Neural progenitor cell (in vitro differentiated cells): ENCODE measurements at regions not wholly inside any gene's neighbourhood (a gene's known extent, or its start where the extent isn't known, plus 50 kb on each side); places are given as distances from the start of the nearest gene placed in this dataset.

Experiments used
- DNase-seq: peaks from one replicate; pipeline ENCODE4 v3.0.0-alpha.2; 2016; ENCODE audit warnings: low spot score
- H2AFZ ChIP-seq: fragments of 200-600 bp; sonication (generic); replicated peaks from 2 replicates; pipeline ENCODE4 v1.6.1; 2016; ENCODE audit warnings: antibody characterized with exemption
- H3F3A ChIP-seq: fragments of 200-600 bp; sonication (generic); 2 replicates; pipeline ENCODE4 v1.6.1; 2016; ENCODE audit warnings: antibody characterized with exemption, low read depth
- H3K27ac ChIP-seq: fragments of 200-600 bp; sonication (generic); 2 replicates; pipeline ENCODE4 v1.5.1; 2016; ENCODE audit warnings: mild to moderate bottlenecking
- H3K27me3 ChIP-seq: fragments of 200-600 bp; sonication (generic); 2 replicates; pipeline ENCODE4 v1.6.1; 2016; ENCODE audit warnings: mild to moderate bottlenecking, moderate library complexity
- H3K36me3 ChIP-seq: fragments of 200-600 bp; sonication (generic); 2 replicates; pipeline ENCODE4 v1.5.1; 2016
- H3K4me1 ChIP-seq: fragments of 200-600 bp; sonication (generic); 2 replicates; pipeline ENCODE4 v1.6.1; 2016; ENCODE audit warnings: mixed run types
- H3K4me2 ChIP-seq: fragments of 200-600 bp; sonication (generic); 2 replicates; pipeline ENCODE4 v1.6.1; 2016
- H3K4me3 ChIP-seq: fragments of 200-600 bp; sonication (generic); 2 replicates; pipeline ENCODE4 v1.5.1; 2016
- H3K79me2 ChIP-seq: fragments of 200-600 bp; sonication (generic); 2 replicates; pipeline ENCODE4 v1.6.1; 2016; ENCODE audit warnings: low read depth
- H3K9ac ChIP-seq: fragments of 200-600 bp; sonication (generic); 2 replicates; pipeline ENCODE4 v1.6.1; 2016
- H3K9me3 ChIP-seq: fragments of 200-600 bp; sonication (generic); 2 replicates; pipeline ENCODE4 v1.5.1; 2016; ENCODE audit warnings: low read depth
- H4K20me1 ChIP-seq: fragments of 200-600 bp; sonication (generic); 2 replicates; pipeline ENCODE4 v1.6.1; 2016; ENCODE audit warnings: low read depth
- H3K27ac Mint-ChIP-seq: 3 replicates; pipeline ENCODE4 v1.8.0; 2021; ENCODE audit warnings: mixed read lengths
- H3K27me3 Mint-ChIP-seq: 2 replicates; pipeline ENCODE4 v1.8.0; 2022; ENCODE audit warnings: low read depth, mild to moderate bottlenecking, inconsistent platforms, moderate library complexity, mixed read lengths; ENCODE audit not compliant: insufficient read depth
- H3K36me3 Mint-ChIP-seq: 3 replicates; pipeline ENCODE4 v1.8.0; 2021; ENCODE audit warnings: mixed read lengths
- H3K4me1 Mint-ChIP-seq: 3 replicates; pipeline ENCODE4 v1.8.0; 2021; ENCODE audit warnings: mixed read lengths
- H3K4me3 Mint-ChIP-seq: 3 replicates; pipeline ENCODE4 v1.8.0; 2021; ENCODE audit warnings: mild to moderate bottlenecking, moderate library complexity, mixed read lengths
- H3K9me3 Mint-ChIP-seq: 3 replicates; pipeline ENCODE4 v1.8.0; 2020; ENCODE audit warnings: mixed read lengths
- CTCF ChIP-seq: fragments of 200-600 bp; sonication (generic); IDR thresholded peaks from 2 replicates; pipeline ENCODE4 v1.5.1; 2017; ENCODE audit warnings: antibody characterized with exemption, mild to moderate bottlenecking
- EZH2 ChIP-seq: fragments of 200-600 bp; sonication (generic); IDR thresholded peaks from 2 replicates; pipeline ENCODE4 v1.6.1; 2017; ENCODE audit warnings: antibody characterized with exemption, mild to moderate bottlenecking, moderate library complexity
- EZH2phosphoT487 ChIP-seq: fragments of 200-600 bp; sonication (generic); IDR thresholded peaks from 2 replicates; pipeline ENCODE4 v1.6.1; 2017; ENCODE audit warnings: antibody characterized with exemption

GRCh38 chr11:19577391-19577975, 135.2 kb upstream of the NAV2 start:
- Histone ChIP-seq H3K27ac (no peak overlapping the region), H3K9me3 (no peaks in the 10 kb centered on the region), H3F3A (no peaks in the 10 kb centered on the region), H3K27me3 (no peaks in the 10 kb centered on the region), H2AFZ (peak overlapping the region; percentile 55), H3K4me2 (no peak overlapping the region), H3K36me3 (no peaks in the 10 kb centered on the region), H3K79me2 (no peaks in the 10 kb centered on the region), H3K9ac (no peak overlapping the region), H3K4me3 (no peak overlapping the region), H3K4me1 (peaks cover 19% of the 10 kb centered on the region), H4K20me1 (no peaks in the 10 kb centered on the region)
- H3K27me3 Mint-ChIP-seq, result peaks cover 6% of the 10 kb centered on the region
- no peak for TF ChIP-seq CTCF
- no peak for TF ChIP-seq EZH2phosphoT487
- no peak for TF ChIP-seq EZH2
- H3K36me3 Mint-ChIP-seq, result no peaks in the 10 kb centered on the region
- H3K4me3 Mint-ChIP-seq, result no peak overlapping the region
- no peak for DNase-seq
- no peaks in the 10 kb centered on the region for H3K9me3 Mint-ChIP-seq
- H3K27ac Mint-ChIP-seq, result peak overlapping the region; percentile 94
- H3K4me1 Mint-ChIP-seq, result peaks cover 25% of the 10 kb centered on the region

GRCh38 chr11:19576903-19577302, 135.7 kb upstream of the NAV2 start:
- H3K4me1 ChIP-seq, result peaks cover 19% of the 10 kb centered on the region
- Mint-ChIP-seq H3K4me3 (no peak overlapping the region), H3K36me3 (no peaks in the 10 kb centered on the region), H3K27ac (no peak overlapping the region), H3K4me1 (peaks cover 25% of the 10 kb centered on the region), H3K27me3 (peaks cover 4% of the 10 kb centered on the region), H3K9me3 (no peaks in the 10 kb centered on the region)
- no peaks in the 10 kb centered on the region for H3K36me3 ChIP-seq
- H2AFZ ChIP-seq, result no peak overlapping the region
- no peaks in the 10 kb centered on the region for H3K27me3 ChIP-seq
- DNase-seq, result no peak
- no peak overlapping the region for H3K9ac ChIP-seq
- H4K20me1 ChIP-seq, result no peaks in the 10 kb centered on the region
- no peaks in the 10 kb centered on the region for H3F3A ChIP-seq
- no peak overlapping the region for H3K4me3 ChIP-seq
- no peak overlapping the region for H3K27ac ChIP-seq
- no peaks in the 10 kb centered on the region for H3K79me2 ChIP-seq
- H3K9me3 ChIP-seq, result no peaks in the 10 kb centered on the region
- no peak for TF ChIP-seq EZH2
- no peak for TF ChIP-seq EZH2phosphoT487
- TF ChIP-seq CTCF, result no peak
- no peak overlapping the region for H3K4me2 ChIP-seq

- H3K9me3 ChIP-seq, result no peaks in the 10 kb centered on the region
- H3F3A ChIP-seq, result no peaks in the 10 kb centered on the region
- no peak overlapping the region for H3K4me2 ChIP-seq
- TF ChIP-seq EZH2 (no peak), EZH2phosphoT487 (no peak), CTCF (no peak)
- H3K36me3 Mint-ChIP-seq, result no peaks in the 10 kb centered on the region
- H3K27me3 Mint-ChIP-seq, result peaks cover 4% of the 10 kb centered on the region
- no peaks in the 10 kb centered on the region for H3K79me2 ChIP-seq
- H3K36me3 ChIP-seq, result no peaks in the 10 kb centered on the region
- no peak overlapping the region for H3K4me3 ChIP-seq
- peaks cover 25% of the 10 kb centered on the region for H3K4me1 Mint-ChIP-seq
- H2AFZ ChIP-seq, result no peak overlapping the region
- H3K4me1 ChIP-seq, result peaks cover 19% of the 10 kb centered on the region
- H4K20me1 ChIP-seq, result no peaks in the 10 kb centered on the region
- no peak overlapping the region for H3K4me3 Mint-ChIP-seq
- no peak overlapping the region for H3K9ac ChIP-seq
- DNase-seq, result no peak
- no peak overlapping the region for H3K27ac ChIP-seq
- H3K27ac Mint-ChIP-seq, result no peak overlapping the region
- H3K9me3 Mint-ChIP-seq, result no peaks in the 10 kb centered on the region
- no peaks in the 10 kb centered on the region for H3K27me3 ChIP-seq
These were observed 136.6 kb upstream of the NAV2 start for GRCh38 chr11:19576054-19576453.
